ENCODE measurements at regions not wholly inside any gene's neighbourhood (a gene's known extent, or its start where the extent isn't known, plus 50 kb on each side); places are given as distances from the start of the nearest gene placed in this dataset.

DNA sequence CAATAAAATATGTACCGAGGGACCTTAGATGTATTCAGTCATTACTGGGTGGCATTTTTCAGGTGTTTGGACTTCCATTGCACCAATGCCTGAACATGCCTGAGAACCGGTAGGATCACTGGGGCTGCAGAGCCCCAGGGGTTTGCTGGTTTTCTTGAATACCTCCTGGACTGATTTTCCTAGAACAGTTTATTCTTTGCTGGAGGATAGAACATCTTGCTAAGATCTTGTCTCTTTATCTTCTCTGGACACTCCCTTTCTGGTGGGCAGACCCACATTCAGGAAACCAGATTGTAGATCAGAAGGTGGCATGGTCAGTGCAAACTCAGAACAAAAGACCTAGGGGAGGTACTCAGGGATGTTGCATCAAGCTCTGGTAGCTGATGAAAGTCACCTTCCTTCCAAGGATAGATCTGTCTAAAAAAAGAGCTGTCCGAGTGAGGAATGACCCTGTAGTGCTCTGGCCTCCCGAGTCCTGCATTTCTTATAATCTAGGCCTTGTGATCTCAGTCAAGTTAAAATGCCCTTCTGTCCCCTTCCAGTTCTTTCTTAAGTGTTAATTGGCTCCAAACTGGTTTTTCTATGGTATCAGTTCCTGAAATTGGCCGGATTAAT lies 84.8 kb downstream of the CLDN34 start:
- Histone ChIP-seq H3K9ac (ENCODE audit: control insufficient read depth, insufficient read depth, low read length) (no peak overlapping the region), H3K36me3 (ENCODE audit: control insufficient read depth in 2 of 2, insufficient read depth in 2 of 2, low read length in 1 of 2) (no peaks in the 10 kb centered on the region; a peak in 1 of 4 replicates), H3K4me3 (no peak overlapping the region), H3K4me2 (ENCODE audit: control insufficient read depth, insufficient read depth) (no peak overlapping the region), H3K79me2 (ENCODE audit: control insufficient read depth, insufficient read depth, low read length) (no peaks in the 10 kb centered on the region), H3K27ac (ENCODE audit: control insufficient read depth, insufficient read depth) (no peak overlapping the region), H4K20me1 (ENCODE audit: control insufficient read depth, insufficient read depth) (no peaks in the 10 kb centered on the region), H3K4me1 (ENCODE audit: control insufficient read depth, insufficient read depth, low read length) (no peaks in the 10 kb centered on the region), H2AFZ (ENCODE audit: control insufficient read depth, low read depth, low read length) (no peak overlapping the region), H3K9me3 (replicated peaks; ENCODE audit: control insufficient read depth, insufficient read depth, low read length) (no peaks in the 10 kb centered on the region; the same call in 2 of the 3 replicates), H3K27me3 (replicated peaks in 1 of 2; ENCODE audit: control insufficient read depth in 2 of 2, insufficient read depth in 2 of 2, low read length in 1 of 2) (peaks cover 0 to 4% of the 10 kb centered on the region in 2 experiments; a peak in 1 of 4 replicates)
- ATAC-seq = no peak; the same call in 2 of the 3 replicates
- no peak for DNase-seq (ENCODE audit: low read depth, low spot score)
- TF ChIP-seq, protein P1, sequence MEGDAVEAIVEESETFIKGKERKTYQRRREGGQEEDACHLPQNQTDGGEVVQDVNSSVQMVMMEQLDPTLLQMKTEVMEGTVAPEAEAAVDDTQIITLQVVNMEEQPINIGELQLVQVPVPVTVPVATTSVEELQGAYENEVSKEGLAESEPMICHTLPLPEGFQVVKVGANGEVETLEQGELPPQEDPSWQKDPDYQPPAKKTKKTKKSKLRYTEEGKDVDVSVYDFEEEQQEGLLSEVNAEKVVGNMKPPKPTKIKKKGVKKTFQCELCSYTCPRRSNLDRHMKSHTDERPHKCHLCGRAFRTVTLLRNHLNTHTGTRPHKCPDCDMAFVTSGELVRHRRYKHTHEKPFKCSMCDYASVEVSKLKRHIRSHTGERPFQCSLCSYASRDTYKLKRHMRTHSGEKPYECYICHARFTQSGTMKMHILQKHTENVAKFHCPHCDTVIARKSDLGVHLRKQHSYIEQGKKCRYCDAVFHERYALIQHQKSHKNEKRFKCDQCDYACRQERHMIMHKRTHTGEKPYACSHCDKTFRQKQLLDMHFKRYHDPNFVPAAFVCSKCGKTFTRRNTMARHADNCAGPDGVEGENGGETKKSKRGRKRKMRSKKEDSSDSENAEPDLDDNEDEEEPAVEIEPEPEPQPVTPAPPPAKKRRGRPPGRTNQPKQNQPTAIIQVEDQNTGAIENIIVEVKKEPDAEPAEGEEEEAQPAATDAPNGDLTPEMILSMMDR (IDR thresholded peaks at IDR 0.05 in 2 of 3, conservative IDR thresholded peaks at IDR 0.05 in 1 of 3; ENCODE audit: control insufficient read depth in 2 of 3, extremely low read depth in 1 of 3, insufficient read depth in 1 of 3, low read depth in 3 of 3, low read length in 3 of 3) = no peak
- TF ChIP-seq CBFB (IDR thresholded peaks at IDR 0.05; ENCODE audit: low read depth) (no peak), SPI1 (IDR thresholded peaks at IDR 0.05; ENCODE audit: borderline replicate concordance, insufficient read depth, low read depth, low read length) (peak; percentile 25; the same call in 1 of the 2 replicates), BACH1 (IDR thresholded peaks at IDR 0.05; ENCODE audit: borderline replicate concordance) (no peak), PML (IDR thresholded peaks at IDR 0.05; ENCODE audit: low read length) (no peak), SREBF1 (IDR thresholded peaks at IDR 0.05; ENCODE audit: low read length) (no peak)
- TF ChIP-seq, protein P2, sequence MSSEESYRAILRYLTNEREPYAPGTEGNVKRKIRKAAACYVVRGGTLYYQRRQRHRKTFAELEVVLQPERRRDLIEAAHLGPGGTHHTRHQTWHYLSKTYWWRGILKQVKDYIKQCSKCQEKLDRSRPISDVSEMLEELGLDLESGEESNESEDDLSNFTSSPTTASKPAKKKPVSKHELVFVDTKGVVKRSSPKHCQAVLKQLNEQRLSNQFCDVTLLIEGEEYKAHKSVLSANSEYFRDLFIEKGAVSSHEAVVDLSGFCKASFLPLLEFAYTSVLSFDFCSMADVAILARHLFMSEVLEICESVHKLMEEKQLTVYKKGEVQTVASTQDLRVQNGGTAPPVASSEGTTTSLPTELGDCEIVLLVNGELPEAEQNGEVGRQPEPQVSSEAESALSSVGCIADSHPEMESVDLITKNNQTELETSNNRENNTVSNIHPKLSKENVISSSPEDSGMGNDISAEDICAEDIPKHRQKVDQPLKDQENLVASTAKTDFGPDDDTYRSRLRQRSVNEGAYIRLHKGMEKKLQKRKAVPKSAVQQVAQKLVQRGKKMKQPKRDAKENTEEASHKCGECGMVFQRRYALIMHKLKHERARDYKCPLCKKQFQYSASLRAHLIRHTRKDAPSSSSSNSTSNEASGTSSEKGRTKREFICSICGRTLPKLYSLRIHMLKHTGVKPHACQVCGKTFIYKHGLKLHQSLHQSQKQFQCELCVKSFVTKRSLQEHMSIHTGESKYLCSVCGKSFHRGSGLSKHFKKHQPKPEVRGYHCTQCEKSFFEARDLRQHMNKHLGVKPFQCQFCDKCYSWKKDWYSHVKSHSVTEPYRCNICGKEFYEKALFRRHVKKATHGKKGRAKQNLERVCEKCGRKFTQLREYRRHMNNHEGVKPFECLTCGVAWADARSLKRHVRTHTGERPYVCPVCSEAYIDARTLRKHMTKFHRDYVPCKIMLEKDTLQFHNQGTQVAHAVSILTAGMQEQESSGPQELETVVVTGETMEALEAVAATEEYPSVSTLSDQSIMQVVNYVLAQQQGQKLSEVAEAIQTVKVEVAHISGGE (CRISPR knock-in tag; IDR thresholded peaks at IDR 0.05) = no peak
- BruUV-seq (replicated peaks) = no TSS peak
- ChIA-PET SMC1A (ENCODE audit: uncharacterized antibody, unreplicated experiment) (interaction anchor here (0.7 to 1.5 kb wide), 2 partner anchors 16 to 32 kb away, joined by 3 to 5 read pairs; no protein-coding TSS in a partner anchor), POLR2A (no interaction called here), RAD21 (ENCODE audit: unreplicated experiment) (interaction anchor here (1.2 to 4.1 kb wide), 4 partner anchors 34 to 67 kb away, joined by 3 to 26 read pairs (median 4); no protein-coding TSS in a partner anchor), CTCF (interaction anchor here (1.2 to 2.5 kb wide), 2 partner anchors 55 to 67 kb away, joined by 7 to 8 read pairs; no protein-coding TSS in a partner anchor)
- in situ Hi-C loops (cut with MboI) (no loop called here), intact Hi-C loops (cut with micrococcal nuclease; ENCODE audit: unreplicated experiment) (loop anchor here (5.0 kb wide), 1 partner anchor 35 kb away; no protein-coding TSS in a partner anchor)
- FAIRE-seq = no peak
- WGBS (ENCODE audit: insufficient coverage, insufficient replicate concordance, low lambda C conversion rate, missing lambda C conversion rate) = 38% methylated on average over 5 of the region's 5 CpGs

All from GM12878 (cell line).